ENCODE measurements at regions not wholly inside any gene's neighbourhood (a gene's known extent, or its start where the extent isn't known, plus 50 kb on each side); places are given as distances from the start of the nearest gene placed in this dataset.

DNA sequence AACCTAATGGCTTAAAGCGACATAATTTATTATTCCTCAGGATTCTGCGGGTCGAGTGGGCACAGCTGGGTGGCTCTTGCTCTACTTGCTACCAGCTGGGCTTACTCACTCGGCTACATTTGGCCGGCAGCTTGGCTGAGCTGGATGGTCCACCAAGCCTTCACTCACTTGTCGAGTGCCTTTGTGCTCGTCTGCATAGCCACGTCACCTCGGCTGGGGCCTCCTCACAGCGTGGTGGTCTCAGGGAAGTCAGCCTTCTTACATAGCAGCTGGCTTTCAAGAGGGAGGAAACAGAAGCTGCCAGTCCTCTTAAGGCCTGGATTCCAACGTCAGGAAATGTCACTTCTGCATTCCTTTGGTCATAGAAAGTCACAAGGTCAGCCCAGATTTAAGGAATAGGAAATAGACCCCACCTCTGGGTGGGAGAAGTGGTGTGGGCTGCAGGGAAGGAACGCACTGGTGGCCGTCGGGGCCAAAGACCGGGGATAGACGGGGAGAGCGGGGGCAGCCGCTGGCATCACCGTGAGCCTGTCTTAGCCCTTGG, 75.1 kb upstream of the RUFY1 start:
- TF ChIP-seq EP300 (IDR thresholded peaks at IDR 0.05), result no peak
- no peak for TF ChIP-seq POLR2A (IDR thresholded peaks at IDR 0.05)

Data from gastroesophageal sphincter (tissue), 2 donors.